ENCODE measurements at regions not wholly inside any gene's neighbourhood (a gene's known extent, or its start where the extent isn't known, plus 50 kb on each side); places are given as distances from the start of the nearest gene placed in this dataset.

DNA sequence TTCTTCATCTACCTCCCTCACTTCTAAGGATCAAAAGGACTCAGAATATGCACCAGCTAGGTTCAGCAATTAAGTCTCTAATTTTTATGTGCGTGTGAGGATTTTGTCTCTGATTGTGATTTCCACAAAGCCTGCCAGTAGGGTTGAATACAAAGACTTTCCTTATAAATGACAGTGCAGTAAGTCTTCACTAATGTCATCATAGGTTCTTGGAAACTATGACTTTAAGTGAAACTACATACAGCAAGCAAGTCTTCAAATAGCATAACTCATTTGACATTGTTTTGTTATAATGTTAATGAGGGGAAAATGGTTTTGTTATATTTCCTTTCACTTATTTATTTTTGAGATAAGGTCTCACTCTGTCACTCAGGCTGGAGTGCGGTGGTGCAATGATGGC is 526.3 kb upstream of the DCC start:
- no peak for TF ChIP-seq POLR2A (IDR thresholded peaks at IDR 0.05)
- TF ChIP-seq, protein P1, sequence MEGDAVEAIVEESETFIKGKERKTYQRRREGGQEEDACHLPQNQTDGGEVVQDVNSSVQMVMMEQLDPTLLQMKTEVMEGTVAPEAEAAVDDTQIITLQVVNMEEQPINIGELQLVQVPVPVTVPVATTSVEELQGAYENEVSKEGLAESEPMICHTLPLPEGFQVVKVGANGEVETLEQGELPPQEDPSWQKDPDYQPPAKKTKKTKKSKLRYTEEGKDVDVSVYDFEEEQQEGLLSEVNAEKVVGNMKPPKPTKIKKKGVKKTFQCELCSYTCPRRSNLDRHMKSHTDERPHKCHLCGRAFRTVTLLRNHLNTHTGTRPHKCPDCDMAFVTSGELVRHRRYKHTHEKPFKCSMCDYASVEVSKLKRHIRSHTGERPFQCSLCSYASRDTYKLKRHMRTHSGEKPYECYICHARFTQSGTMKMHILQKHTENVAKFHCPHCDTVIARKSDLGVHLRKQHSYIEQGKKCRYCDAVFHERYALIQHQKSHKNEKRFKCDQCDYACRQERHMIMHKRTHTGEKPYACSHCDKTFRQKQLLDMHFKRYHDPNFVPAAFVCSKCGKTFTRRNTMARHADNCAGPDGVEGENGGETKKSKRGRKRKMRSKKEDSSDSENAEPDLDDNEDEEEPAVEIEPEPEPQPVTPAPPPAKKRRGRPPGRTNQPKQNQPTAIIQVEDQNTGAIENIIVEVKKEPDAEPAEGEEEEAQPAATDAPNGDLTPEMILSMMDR (IDR thresholded peaks at IDR 0.05), result no peak
- Histone ChIP-seq H3K36me3 (no peaks in the 10 kb centered on the region), H3K9me3 (no peaks in the 10 kb centered on the region), H3K27me3 (no peaks in the 10 kb centered on the region), H3K27ac (no peak overlapping the region), H3K4me1 (no peaks in the 10 kb centered on the region), H3K4me3 (no peak overlapping the region)
- intact Hi-C loops (cut with DNase I; ENCODE audit: low total_unique reads), result no loop called here
- DNase-seq, result no peak

DNA sequence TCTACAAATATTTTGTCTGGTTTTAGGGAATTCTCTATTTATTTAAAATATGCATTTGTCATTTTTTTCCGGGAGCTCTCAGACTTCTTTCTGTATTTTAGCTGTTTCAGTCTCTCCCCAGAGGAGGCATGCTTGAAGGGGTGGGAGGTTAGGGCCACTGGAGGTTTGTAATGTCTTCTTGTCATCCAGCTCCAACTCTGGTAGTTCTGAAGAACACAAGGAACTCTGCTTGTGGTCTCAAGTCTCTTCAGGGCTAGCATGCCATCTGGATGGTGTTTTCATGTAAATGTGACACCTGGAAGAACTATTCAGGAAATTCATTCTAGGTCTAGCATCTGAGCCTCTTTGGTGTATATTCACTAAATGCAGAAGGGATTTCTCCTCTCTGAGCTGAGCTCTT is 518.4 kb upstream of the DCC start:
- no peaks in the 10 kb centered on the region for H3K4me1 ChIP-seq
- H3K9me3 ChIP-seq, result no peaks in the 10 kb centered on the region
- H3K4me3 ChIP-seq, result no peak overlapping the region
- no peak overlapping the region for H3K27ac ChIP-seq
- no peaks in the 10 kb centered on the region for H3K36me3 ChIP-seq
- no peak for DNase-seq
- H3K27me3 ChIP-seq, result no peaks in the 10 kb centered on the region
- TF ChIP-seq POLR2A (IDR thresholded peaks at IDR 0.05), result no peak
- TF ChIP-seq, protein P1 (IDR thresholded peaks at IDR 0.05), result no peak
- intact Hi-C loops (cut with DNase I; ENCODE audit: low total_unique reads), result no loop called here

DNA sequence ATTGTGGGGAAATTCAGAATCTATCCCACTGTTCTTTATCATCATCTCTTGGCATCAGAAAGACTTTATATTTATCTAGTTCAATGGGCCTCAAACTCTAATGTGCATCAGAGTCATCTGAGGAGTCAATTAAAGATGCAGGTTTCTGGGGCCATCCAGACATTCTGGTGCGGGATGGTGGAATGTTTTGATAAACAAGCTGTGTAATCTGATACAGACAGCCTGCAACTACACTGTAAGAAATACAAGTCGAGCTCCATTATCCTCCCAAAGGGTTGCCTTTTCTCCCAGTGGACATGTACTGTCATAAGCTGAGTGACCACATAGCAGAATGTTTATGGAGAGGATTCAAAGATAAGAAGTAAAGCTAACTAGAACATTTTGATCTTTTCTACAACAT is 515.3 kb upstream of the DCC start:
- Histone ChIP-seq H3K4me1 (no peaks in the 10 kb centered on the region), H3K9me3 (no peaks in the 10 kb centered on the region), H3K27ac (no peak overlapping the region), H3K36me3 (no peaks in the 10 kb centered on the region), H3K27me3 (no peaks in the 10 kb centered on the region), H3K4me3 (no peak overlapping the region)
- TF ChIP-seq POLR2A (IDR thresholded peaks at IDR 0.05), result no peak
- intact Hi-C loops (cut with DNase I; ENCODE audit: low total_unique reads), result no loop called here
- no peak for DNase-seq

DNA sequence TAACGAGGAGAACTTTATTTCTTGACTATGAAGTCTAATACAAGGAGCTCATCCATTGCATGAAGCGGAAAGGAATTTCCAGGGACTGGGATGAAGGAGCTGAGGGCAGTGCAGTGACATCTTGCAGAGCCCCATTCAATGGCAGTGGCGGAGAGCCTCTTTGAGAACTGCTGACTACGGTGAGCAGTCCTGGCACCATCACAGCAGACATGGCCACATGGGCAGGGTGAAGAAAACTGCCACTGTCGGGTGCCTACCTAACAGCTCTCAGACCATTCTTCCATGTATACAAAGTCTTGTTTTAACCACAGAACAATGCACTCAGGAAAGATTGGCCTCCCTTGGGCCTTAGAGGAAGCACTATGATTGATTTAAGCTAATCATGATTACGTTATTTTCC is 506.1 kb upstream of the DCC start:
- H3K4me3 ChIP-seq, result no peak overlapping the region
- H3K27me3 ChIP-seq, result no peaks in the 10 kb centered on the region
- intact Hi-C loops (cut with DNase I; ENCODE audit: low total_unique reads), result no loop called here
- no peaks in the 10 kb centered on the region for H3K4me1 ChIP-seq
- TF ChIP-seq, protein P1 (IDR thresholded peaks at IDR 0.05), result no peak
- TF ChIP-seq POLR2A (IDR thresholded peaks at IDR 0.05), result no peak
- no peaks in the 10 kb centered on the region for H3K9me3 ChIP-seq
- H3K36me3 ChIP-seq, result no peaks in the 10 kb centered on the region
- H3K27ac ChIP-seq, result no peak overlapping the region
- DNase-seq, result no peak

DNA sequence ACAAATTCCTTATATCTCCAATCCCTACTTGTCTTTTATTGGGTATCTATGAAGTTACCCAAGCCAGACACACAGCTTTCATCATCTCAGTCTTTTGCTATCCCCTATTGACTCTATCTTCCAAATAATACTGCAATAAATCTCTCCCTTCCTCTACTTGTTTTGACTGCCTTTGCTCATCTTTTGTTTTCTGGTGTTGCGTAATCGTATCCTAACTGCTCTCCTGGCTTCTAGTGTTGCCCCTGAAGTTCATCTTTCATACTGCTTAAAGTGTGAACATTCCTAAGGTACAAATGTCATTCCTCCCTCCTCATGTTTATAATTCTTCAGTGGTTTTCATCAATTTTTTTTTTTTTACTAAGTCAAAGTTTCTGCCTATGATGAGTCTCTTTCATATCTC is 491.3 kb upstream of the DCC start:
- no peaks in the 10 kb centered on the region for H3K4me1 ChIP-seq
- DNase-seq, result no peak
- H3K36me3 ChIP-seq, result no peaks in the 10 kb centered on the region
- no peaks in the 10 kb centered on the region for H3K27me3 ChIP-seq
- TF ChIP-seq POLR2A (IDR thresholded peaks at IDR 0.05), result no peak
- TF ChIP-seq, protein P1 (IDR thresholded peaks at IDR 0.05), result no peak
- H3K4me3 ChIP-seq, result no peak overlapping the region
- intact Hi-C loops (cut with DNase I; ENCODE audit: low total_unique reads), result no loop called here
- H3K27ac ChIP-seq, result no peak overlapping the region
- H3K9me3 ChIP-seq, result no peaks in the 10 kb centered on the region

DNA sequence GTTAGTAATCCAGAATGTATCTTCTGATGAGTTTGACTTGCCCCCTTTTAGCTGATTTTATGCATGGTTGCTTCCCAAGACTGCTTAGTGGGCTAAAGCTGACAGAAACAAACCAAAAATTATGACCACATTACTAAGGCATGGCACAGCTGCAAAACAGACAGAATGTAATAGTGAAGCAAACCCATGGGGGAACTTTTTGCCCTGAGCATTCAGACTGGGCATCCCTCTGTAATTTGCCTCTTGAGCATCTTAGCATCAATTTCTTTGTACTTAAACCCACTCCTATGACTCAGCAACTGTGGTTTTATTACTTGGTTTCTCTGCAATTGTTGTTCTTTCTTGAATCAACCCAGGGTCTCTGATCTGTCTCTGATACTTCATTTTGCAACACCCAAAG is 487.3 kb upstream of the DCC start:
- no peak overlapping the region for H3K4me3 ChIP-seq
- DNase-seq, result no peak
- no peaks in the 10 kb centered on the region for H3K36me3 ChIP-seq
- no peak overlapping the region for H3K27ac ChIP-seq
- intact Hi-C loops (cut with DNase I; ENCODE audit: low total_unique reads), result no loop called here
- H3K27me3 ChIP-seq, result no peaks in the 10 kb centered on the region
- TF ChIP-seq, protein P1 (IDR thresholded peaks at IDR 0.05), result no peak
- no peak for TF ChIP-seq POLR2A (IDR thresholded peaks at IDR 0.05)
- H3K4me1 ChIP-seq, result no peaks in the 10 kb centered on the region
- no peaks in the 10 kb centered on the region for H3K9me3 ChIP-seq

Data from uterus (tissue), 3 donors.